WERI-Rb-1 (cell line): ENCODE measurements at regions not wholly inside any gene's neighbourhood (a gene's known extent, or its start where the extent isn't known, plus 50 kb on each side); places are given as distances from the start of the nearest gene placed in this dataset.
"Not testable (repeated sequence)": the region's sequence is repeated elsewhere in the genome, so short reads cannot be mapped to it uniquely, and the experiment has no call there.

Source experiments
- DNase-seq: peaks from one replicate; pipeline ENCODE4 v3.0.0-alpha.2; 2020
- H3K27ac ChIP-seq: fragments of 250-450 bp; sonication (Bioruptor Pico); 2 replicates; pipeline ENCODE4 v1.5.1; 2020; ENCODE audit warnings: mild to moderate bottlenecking, moderate library complexity
- H3K27me3 ChIP-seq: fragments of 250-450 bp; sonication (Bioruptor Pico); 2 replicates; pipeline ENCODE4 v1.5.1; 2021; ENCODE audit warnings: mild to moderate bottlenecking, low read depth, moderate library complexity; ENCODE audit not compliant: insufficient read depth, severe bottlenecking
- H3K36me3 ChIP-seq: fragments of 250-450 bp; sonication (Bioruptor Pico); 2 replicates; pipeline ENCODE4 v1.5.1; 2020; ENCODE audit warnings: mild to moderate bottlenecking, moderate library complexity
- H3K4me3 ChIP-seq: 2 replicates; pipeline ENCODE4 v1.5.1; 2011; ENCODE audit warnings: low read depth, mild to moderate bottlenecking, control low read depth, low read length
- H3K9me3 ChIP-seq: fragments of 250-450 bp; sonication (Bioruptor Pico); 2 replicates; pipeline ENCODE4 v1.5.1; 2021; ENCODE audit warnings: mild to moderate bottlenecking, moderate library complexity; ENCODE audit not compliant: severe bottlenecking
- TF ChIP-seq, protein P1 (sequence below): IDR thresholded peaks from 2 replicates; pipeline ENCODE4 v1.5.1; 2011; ENCODE audit warnings: low read depth, mild to moderate bottlenecking, control low read depth, inconsistent platforms, low read length

- DNase-seq = no peak
- H3K4me3 ChIP-seq = no peak overlapping the region
- TF ChIP-seq, protein P1, sequence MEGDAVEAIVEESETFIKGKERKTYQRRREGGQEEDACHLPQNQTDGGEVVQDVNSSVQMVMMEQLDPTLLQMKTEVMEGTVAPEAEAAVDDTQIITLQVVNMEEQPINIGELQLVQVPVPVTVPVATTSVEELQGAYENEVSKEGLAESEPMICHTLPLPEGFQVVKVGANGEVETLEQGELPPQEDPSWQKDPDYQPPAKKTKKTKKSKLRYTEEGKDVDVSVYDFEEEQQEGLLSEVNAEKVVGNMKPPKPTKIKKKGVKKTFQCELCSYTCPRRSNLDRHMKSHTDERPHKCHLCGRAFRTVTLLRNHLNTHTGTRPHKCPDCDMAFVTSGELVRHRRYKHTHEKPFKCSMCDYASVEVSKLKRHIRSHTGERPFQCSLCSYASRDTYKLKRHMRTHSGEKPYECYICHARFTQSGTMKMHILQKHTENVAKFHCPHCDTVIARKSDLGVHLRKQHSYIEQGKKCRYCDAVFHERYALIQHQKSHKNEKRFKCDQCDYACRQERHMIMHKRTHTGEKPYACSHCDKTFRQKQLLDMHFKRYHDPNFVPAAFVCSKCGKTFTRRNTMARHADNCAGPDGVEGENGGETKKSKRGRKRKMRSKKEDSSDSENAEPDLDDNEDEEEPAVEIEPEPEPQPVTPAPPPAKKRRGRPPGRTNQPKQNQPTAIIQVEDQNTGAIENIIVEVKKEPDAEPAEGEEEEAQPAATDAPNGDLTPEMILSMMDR = no peak
These were observed 212.6 kb upstream of the KIF2A start for GRCh38 chr5:62093411-62093810.

GRCh38 chr5:62093976-62094375 lies 212.0 kb upstream of the KIF2A start:
- H3K27ac ChIP-seq = no peak overlapping the region
- no peaks in the 10 kb centered on the region for H3K9me3 ChIP-seq
- peaks cover 2% of the 10 kb centered on the region for H3K27me3 ChIP-seq
- TF ChIP-seq, protein P1 = no peak
- H3K4me3 ChIP-seq = no peak overlapping the region
- peak; percentile 54 for DNase-seq
- H3K36me3 ChIP-seq = no peaks in the 10 kb centered on the region

More at GRCh38 chr5:62093411-62093810, 212.6 kb upstream of the KIF2A start:
- Histone ChIP-seq H3K27me3 (peaks cover 2% of the 10 kb centered on the region), H3K36me3 (no peaks in the 10 kb centered on the region), H3K27ac (no peak overlapping the region), H3K9me3 (no peaks in the 10 kb centered on the region)

GRCh38 chr5:62097361-62097760 lies 208.6 kb upstream of the KIF2A start:
- H3K27me3 ChIP-seq = peaks cover 2% of the 10 kb centered on the region
- TF ChIP-seq, protein P1 = no peak
- no peak overlapping the region for H3K27ac ChIP-seq
- no peaks in the 10 kb centered on the region for H3K9me3 ChIP-seq
- DNase-seq = no peak
- no peak overlapping the region for H3K4me3 ChIP-seq
- no peaks in the 10 kb centered on the region for H3K36me3 ChIP-seq

DNA sequence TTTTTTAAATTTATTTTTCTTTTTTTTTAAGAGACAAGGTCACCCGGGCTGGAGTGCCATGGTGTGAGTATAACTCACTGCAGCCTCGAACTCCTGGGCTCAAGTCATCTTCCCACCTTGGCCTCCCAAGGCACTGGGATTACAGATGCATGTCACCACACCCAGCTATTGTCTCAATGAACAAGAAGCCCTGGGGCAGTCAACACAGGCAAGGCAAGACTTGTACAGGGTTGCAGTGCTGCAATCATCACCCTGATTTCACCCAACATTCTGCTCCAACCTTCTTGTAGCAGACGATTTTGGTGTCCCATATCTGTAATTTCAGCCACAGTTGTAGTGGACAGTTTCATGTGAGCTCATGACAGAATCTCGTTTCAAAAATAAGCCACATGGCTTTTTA lies 205.8 kb upstream of the KIF2A start:
- no peak for DNase-seq
- no peaks in the 10 kb centered on the region for H3K27me3 ChIP-seq
- no peak overlapping the region for H3K27ac ChIP-seq
- TF ChIP-seq, protein P1 = no peak
- no peak overlapping the region for H3K4me3 ChIP-seq
- H3K9me3 ChIP-seq = no peaks in the 10 kb centered on the region
- H3K36me3 ChIP-seq = no peaks in the 10 kb centered on the region

- DNase-seq, H3K36me3 ChIP-seq, H3K27ac ChIP-seq, H3K4me3 ChIP-seq, H3K9me3 ChIP-seq, H3K27me3 ChIP-seq: not testable (repeated sequence)
These were observed 202.1 kb upstream of the KIF2A start for GRCh38 chr5:62103863-62104262.

GRCh38 chr5:62111428-62111827 lies 194.6 kb upstream of the KIF2A start:
- H3K27ac ChIP-seq = no peak overlapping the region
- DNase-seq = no peak
- peaks cover 10% of the 10 kb centered on the region for H3K27me3 ChIP-seq
- H3K4me3 ChIP-seq = no peak overlapping the region
- TF ChIP-seq, protein P1 = no peak
- no peaks in the 10 kb centered on the region for H3K9me3 ChIP-seq
- H3K36me3 ChIP-seq = no peaks in the 10 kb centered on the region
